OCI-LY7 (cell line): ENCODE measurements at regions not wholly inside any gene's neighbourhood (a gene's known extent, or its start where the extent isn't known, plus 50 kb on each side); places are given as distances from the start of the nearest gene placed in this dataset.

Experiments
- CTCF ChIP-seq: fragments of 200-600 bp; sonication (generic); conservative IDR thresholded peaks from 2 replicates; pipeline ENCODE4 v1.5.1; 2014; ENCODE audit warnings: mild to moderate bottlenecking, antibody characterized with exemption, low read length, moderate library complexity, mixed read lengths
- EZH2phosphoT487 ChIP-seq: fragments of 200-600 bp; sonication (generic); IDR thresholded peaks from 2 replicates; pipeline ENCODE4 v1.6.1; 2018; ENCODE audit warnings: low read depth, borderline replicate concordance, mild to moderate bottlenecking, mixed run types, antibody characterized with exemption, low read length, moderate library complexity, mixed read lengths

GRCh38 chr2:47254464-47254863 is 78.2 kb upstream of the CALM2 start:
- no peak for TF ChIP-seq CTCF
- no peak for TF ChIP-seq EZH2phosphoT487
